Medulla oblongata (tissue), 1 donor: ENCODE measurements at regions not wholly inside any gene's neighbourhood (a gene's known extent, or its start where the extent isn't known, plus 50 kb on each side); places are given as distances from the start of the nearest gene placed in this dataset.

Experiments used
- DNase-seq: peaks from one replicate; pipeline ENCODE4 v3.0.0-alpha.2; 2015; ENCODE audit errors: extremely low spot score

DNA sequence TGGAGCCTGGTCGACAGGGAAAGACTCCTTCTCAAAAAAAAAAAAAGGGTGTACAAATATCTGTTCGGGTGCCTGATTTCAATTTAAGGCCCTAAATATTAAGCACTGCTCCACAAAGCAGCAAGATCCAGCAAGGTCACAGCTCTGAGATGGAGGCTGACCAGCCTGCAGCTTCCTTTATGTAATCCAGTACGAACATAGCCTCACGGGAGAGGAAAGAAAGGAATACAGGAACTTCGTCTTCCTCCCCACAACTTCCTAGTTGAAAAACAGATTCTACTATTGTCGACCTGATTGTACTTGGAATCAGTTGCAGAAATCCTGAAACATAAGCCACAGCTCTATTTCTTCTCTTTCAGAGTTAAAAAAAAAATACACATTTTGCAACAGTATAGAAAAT, 53.5 kb upstream of the TBC1D9 start:
- peak; percentile 53 for DNase-seq

- no peak for DNase-seq
Observed at GRCh38 chr4:140808256-140808655, 52.1 kb upstream of the TBC1D9 start.

GRCh38 chr4:140807491-140808252, 51.5 kb upstream of the TBC1D9 start:
- peak; percentile 61 for DNase-seq

DNA sequence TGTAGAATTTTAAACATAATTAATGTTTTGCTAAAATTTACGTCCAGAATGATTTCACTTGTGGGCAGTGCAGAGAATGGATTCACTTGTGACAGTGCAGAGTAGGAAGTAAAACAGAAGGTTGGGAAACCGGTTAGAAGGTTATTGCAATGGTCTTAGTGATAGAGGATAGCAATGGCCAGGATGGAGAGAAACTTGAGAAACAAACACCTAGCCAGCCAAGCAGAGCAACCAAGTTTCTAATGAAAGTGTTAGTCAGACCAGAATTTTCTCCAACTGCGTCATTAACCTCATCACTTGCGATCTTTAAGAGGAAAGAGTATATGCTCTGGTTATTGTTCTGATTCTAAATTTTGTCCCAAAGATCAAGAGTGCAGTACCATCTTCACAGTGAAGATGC, 50.0 kb upstream of the TBC1D9 start:
- DNase-seq: no peak
